A549 (cell line): ENCODE measurements at regions not wholly inside any gene's neighbourhood (a gene's known extent, or its start where the extent isn't known, plus 50 kb on each side); places are given as distances from the start of the nearest gene placed in this dataset.

Experiments used
- ATAC-seq, 2 experiments: fragments of 200-7000 bp in 1 of 2; fragments of >200 bp in 1 of 2; cut with Nextera tagmentation in 1 of 2; cut with Tn5 transposase in 1 of 2; 3 replicates each; pipeline versions ENCODE4 v1.8.0 to v1.9.1; 2018 to 2020; ENCODE audit warnings: mild to moderate bottlenecking in 1 of 2, moderate library complexity in 1 of 2
- CTCF ChIA-PET: fragments of 300-600 bp; sonication (Branson Sonifier 250); formaldehyde crosslinking; extraction: SDS; loops from one replicate; lab custom pipeline; 2021; ENCODE audit warnings: antibody characterized with exemption, inconsistent platforms; lab: Yijun Ruan, JAX
- POLR2A ChIA-PET: fragments of 350-600 bp; formaldehyde crosslinking; extraction: SDS; loops from one replicate; lab custom pipeline; 2021; ENCODE audit warnings: antibody characterized with exemption, inconsistent platforms; lab: Yijun Ruan, JAX
- DNase-seq, 2 experiments: peaks; one replicate each; pipeline versions ENCODE4 v3.0.0 to v3.0.0-alpha.2; 2011 to 2016; ENCODE audit warnings: low read depth in 1 of 2, low spot score in 1 of 2
- FAIRE-seq: peaks from 2 replicates; lab custom pipeline; 2011; peaks lifted over from hg19 to GRCh38; lab: Jason Lieb, UNC
- H3K27ac ChIP-seq, 2 experiments: fragments of >200 bp; sonication (Bioruptor Twin); formaldehyde crosslinking; 3 replicates each; pipeline ENCODE4 v1.5.1; 2016 to 2017
- H3K4me1 ChIP-seq: fragments of >200 bp; sonication (Bioruptor Twin); formaldehyde crosslinking; 3 replicates; pipeline ENCODE4 v1.6.1; 2016
- H3K4me2 ChIP-seq: fragments of >200 bp; sonication (Bioruptor Twin); formaldehyde crosslinking; 3 replicates; pipeline ENCODE4 v1.6.1; 2016
- H3K4me3 ChIP-seq: fragments of >200 bp; sonication (Bioruptor Twin); formaldehyde crosslinking; 3 replicates; pipeline ENCODE4 v1.5.1; 2016
- H3K9me3 ChIP-seq: fragments of >200 bp; sonication (Bioruptor Twin); formaldehyde crosslinking; 3 replicates; pipeline ENCODE4 v1.6.1; 2016
- BCL3 ChIP-seq: fragments of >200 bp; sonication (Bioruptor Twin); formaldehyde crosslinking; IDR thresholded peaks from 3 replicates; pipeline ENCODE4 v1.6.1; 2016
- BHLHE40 ChIP-seq: IDR thresholded peaks from 2 replicates; pipeline ENCODE4 v1.6.1; 2012; ENCODE audit warnings: low read depth, low read length, inconsistent platforms
- EP300 ChIP-seq, 2 experiments: fragments of >200 bp; sonication (Bioruptor Twin); formaldehyde crosslinking; IDR thresholded peaks; 2 replicates in 1 of 2; 3 replicates in 1 of 2; pipeline ENCODE4 v1.6.1; 2016 to 2017
- FOSB ChIP-seq: fragments of 250-450 bp; sonication (Bioruptor Pico); IDR thresholded peaks from 2 replicates; pipeline ENCODE4 v1.5.0; 2020; ENCODE audit warnings: mild to moderate bottlenecking, moderate library complexity
- GATA3 ChIP-seq: IDR thresholded peaks from 2 replicates; pipeline ENCODE4 v1.6.1; 2012; ENCODE audit warnings: borderline replicate concordance
- HDAC2 ChIP-seq: fragments of 200-600 bp; sonication (generic); IDR thresholded peaks from 2 replicates; pipeline ENCODE4 v1.6.1; 2016
- MYC ChIP-seq: IDR thresholded peaks from 2 replicates; pipeline ENCODE4 v1.6.1; 2012; ENCODE audit warnings: mild to moderate bottlenecking, inconsistent platforms, low read length, improper control_type of control experiment, borderline replicate concordance
- SREBF2 ChIP-seq: fragments of 450-650 bp; IDR thresholded peaks from 2 replicates; pipeline ENCODE4 v1.6.1; 2014; ENCODE audit warnings: mild to moderate bottlenecking, moderate library complexity
- TP53 ChIP-seq: fragments of 250-450 bp; sonication (Bioruptor Pico); IDR thresholded peaks from 2 replicates; pipeline ENCODE4 v1.5.0; 2021; ENCODE audit warnings: mild to moderate bottlenecking, moderate library complexity
- WGBS: methylation state at CpG from one replicate; pipeline ENCODE4 v1.1.6; 2017; ENCODE audit errors: missing lambda C conversion rate; 5-methylcytosine and 5-hydroxymethylcytosine counted together
- small RNA-seq, 6 experiments: library from RNA; depleted of rRNA; stranded (forward); fragments of <200 nt; gene quantifications; one replicate each; pipeline ENCODE3, GENCODE V24; 2012

GRCh38 chr6:130776287-130776925 is 50.8 kb upstream of the SMLR1 start:
- DNase-seq: no peak
- H3K4me1 ChIP-seq: no peaks in the 10 kb centered on the region
- H3K4me2 ChIP-seq: no peak overlapping the region
- TF ChIP-seq BCL3: no peak
- no peak for TF ChIP-seq TP53
- TF ChIP-seq FOSB (CRISPR knock-in tag): no peak
- TF ChIP-seq EP300 (IDR thresholded peaks at IDR 0.05): no peak
- no peak for TF ChIP-seq GATA3
- no peak for TF ChIP-seq MYC
- no peak for TF ChIP-seq BHLHE40
- TF ChIP-seq HDAC2: no peak
- TF ChIP-seq SREBF2: no peak
- ATAC-seq: no peak
- no peak overlapping the region for H3K27ac ChIP-seq
- no peak for FAIRE-seq
- H3K9me3 ChIP-seq: no peaks in the 10 kb centered on the region
- WGBS: 19% methylated on average over 3 of the region's 3 CpGs
- CTCF ChIA-PET: interaction anchor here (1.0 kb wide), 1 partner anchor 13 kb away, joined by 4 read pairs; no protein-coding TSS in a partner anchor
- no peak overlapping the region for H3K4me3 ChIP-seq
- POLR2A ChIA-PET: no interaction called here

Small RNA genes lying in the stretch of these regions (small RNA-seq; reads per million reads assigned to genes)
- 0 reads per million in 6 experiments for gene RF00019
